ENCODE measurements at regions not wholly inside any gene's neighbourhood (a gene's known extent, or its start where the extent isn't known, plus 50 kb on each side); places are given as distances from the start of the nearest gene placed in this dataset.

DNA sequence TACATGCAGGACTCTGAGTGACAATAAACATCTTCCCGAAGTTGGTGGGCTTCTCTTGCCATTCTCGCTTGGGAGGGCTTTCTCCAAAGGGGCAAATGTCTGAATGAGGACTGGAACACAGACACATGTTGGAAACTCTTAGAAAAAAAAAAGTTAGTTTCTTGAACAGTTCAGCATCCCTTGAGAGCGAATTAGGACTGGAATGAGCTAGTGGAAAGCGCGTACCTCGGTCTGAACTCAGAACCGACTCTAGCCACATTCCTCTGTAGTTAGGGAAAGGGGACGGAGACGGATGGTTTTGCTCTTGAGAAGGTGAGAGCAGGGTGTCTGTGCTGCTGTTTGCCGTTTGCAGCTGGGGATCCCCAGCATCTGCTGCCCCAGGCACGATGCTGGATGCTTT, 517.3 kb downstream of the TBC1D22A start:
- no peaks in the 10 kb centered on the region for H3K4me1 ChIP-seq
- no peak overlapping the region for H3K4me3 ChIP-seq
- no peak for DNase-seq
- no peak overlapping the region for H3K27ac ChIP-seq
- TF ChIP-seq POLR2A (IDR thresholded peaks at IDR 0.05) (no peak), EP300 (IDR thresholded peaks at IDR 0.05) (no peak), POLR2AphosphoS5 (IDR thresholded peaks at IDR 0.05) (no peak), CTCF (IDR thresholded peaks at IDR 0.05) (no peak)
- no peaks in the 10 kb centered on the region for H3K36me3 ChIP-seq
- H3K27me3 ChIP-seq, result peaks cover 0 to 83% (median 6%) of the 10 kb centered on the region in 3 donors
- 48 to 60% (median 58%) methylated on average over 11 of the region's 11 CpGs for WGBS, 5 donors
- H3K9me3 ChIP-seq, result no peaks in the 10 kb centered on the region
- intact Hi-C loops (cut with DNase I; ENCODE audit: low total_unique reads), result no loop called here

DNA sequence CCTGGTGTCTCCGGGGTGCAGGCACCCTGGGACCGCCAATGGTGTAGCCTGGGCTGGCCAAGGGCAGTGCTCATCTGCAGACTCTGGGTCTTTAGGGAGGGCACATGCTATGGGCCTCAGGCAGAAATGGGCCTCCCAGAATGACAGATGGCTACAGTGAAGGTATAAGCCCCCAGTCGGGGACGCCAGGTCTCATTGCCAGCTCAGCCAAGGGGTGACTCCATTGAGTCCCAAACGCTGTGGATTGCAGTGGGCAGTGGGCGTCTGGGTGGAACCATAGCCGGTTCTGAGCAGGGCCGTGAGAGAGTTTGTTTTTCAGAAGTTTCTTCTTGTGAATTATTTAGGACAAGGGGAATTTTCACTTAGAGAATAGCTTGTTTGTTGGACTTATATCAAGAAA, 516.9 kb downstream of the TBC1D22A start:
- H3K9me3 ChIP-seq, result no peaks in the 10 kb centered on the region
- no peaks in the 10 kb centered on the region for H3K4me1 ChIP-seq
- H3K36me3 ChIP-seq, result no peaks in the 10 kb centered on the region
- no peak overlapping the region for H3K27ac ChIP-seq
- no peak overlapping the region for H3K4me3 ChIP-seq
- 77 to 86% (median 81%) methylated on average over 6 to 8 of the region's 8 CpGs for whole genome bisulfite sequencing, 5 donors
- no peak for DNase-seq
- peaks cover 0 to 78% (median 6%) of the 10 kb centered on the region in 3 donors for H3K27me3 ChIP-seq
- no peak for TF ChIP-seq POLR2AphosphoS5 (IDR thresholded peaks at IDR 0.05)
- no peak for TF ChIP-seq POLR2A (IDR thresholded peaks at IDR 0.05)
- TF ChIP-seq EP300 (IDR thresholded peaks at IDR 0.05), result no peak
- no peak for TF ChIP-seq CTCF (IDR thresholded peaks at IDR 0.05)
- intact Hi-C loops (cut with DNase I; ENCODE audit: low total_unique reads), result no loop called here

DNA sequence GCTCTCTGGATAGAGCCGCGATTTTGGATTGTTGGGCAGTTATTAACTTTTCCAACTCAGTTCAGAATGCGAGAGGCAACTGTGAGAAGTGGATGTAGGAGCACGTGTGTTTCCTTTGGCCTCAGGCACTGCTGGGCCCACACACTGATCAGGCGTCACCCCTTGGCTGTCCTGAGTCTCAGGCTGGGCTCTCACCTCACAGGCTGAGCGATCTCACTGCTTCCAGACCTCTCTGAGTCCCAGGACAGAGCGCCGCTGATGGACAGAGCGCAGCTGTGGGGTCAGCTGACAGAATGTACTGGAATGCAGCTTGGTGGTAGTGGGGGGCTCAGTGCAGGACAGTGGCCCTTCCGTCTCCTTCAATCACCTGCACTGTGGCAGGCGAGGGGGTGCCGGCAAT, 516.2 kb downstream of the TBC1D22A start:
- Histone ChIP-seq H3K27me3 (peaks cover 0 to 72% (median 6%) of the 10 kb centered on the region in 3 donors), H3K27ac (no peak overlapping the region), H3K9me3 (no peaks in the 10 kb centered on the region), H3K4me3 (no peak overlapping the region), H3K4me1 (no peaks in the 10 kb centered on the region), H3K36me3 (no peaks in the 10 kb centered on the region)
- TF ChIP-seq POLR2AphosphoS5 (IDR thresholded peaks at IDR 0.05) (no peak), POLR2A (IDR thresholded peaks at IDR 0.05) (no peak), EP300 (IDR thresholded peaks at IDR 0.05) (no peak)
- 83 to 94% (median 86%) methylated on average over 9 to 12 of the region's 12 CpGs for WGBS, 5 donors
- no peak for DNase-seq
- intact Hi-C loops (cut with DNase I; ENCODE audit: low total_unique reads), result no loop called here

DNA sequence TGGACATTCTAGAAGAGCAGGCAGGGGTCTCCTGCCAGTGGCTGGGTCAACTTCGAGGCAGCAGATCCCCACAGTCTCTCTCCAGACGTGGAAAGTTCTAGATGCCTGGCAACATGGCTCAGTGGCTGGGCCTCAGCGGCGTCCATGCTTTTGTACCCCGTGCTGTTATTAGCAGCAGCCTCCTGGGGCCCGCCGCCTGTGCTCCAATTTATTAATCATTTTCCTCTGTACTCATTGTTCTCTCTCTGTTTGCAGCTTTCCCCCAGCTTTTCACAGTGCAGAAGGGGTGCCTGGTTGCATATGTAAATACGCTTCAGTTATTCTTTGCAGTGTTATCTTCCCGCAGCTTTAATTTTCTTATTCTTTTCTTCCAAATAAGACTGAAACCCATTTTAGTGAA, 515.1 kb downstream of the TBC1D22A start:
- no peak for DNase-seq
- Histone ChIP-seq H3K4me3 (no peak overlapping the region), H3K27me3 (peaks cover 0 to 64% (median 6%) of the 10 kb centered on the region in 3 donors), H3K4me1 (no peaks in the 10 kb centered on the region), H3K27ac (no peak overlapping the region), H3K9me3 (no peaks in the 10 kb centered on the region), H3K36me3 (no peaks in the 10 kb centered on the region)
- WGBS, 5 donors, result 70 to 73% (median 70%) methylated on average over 9 of the region's 9 CpGs
- intact Hi-C loops (cut with DNase I; ENCODE audit: low total_unique reads), result no loop called here
- TF ChIP-seq EP300 (IDR thresholded peaks at IDR 0.05), result no peak

GRCh38 chr22:47276991-47277390, 514.5 kb downstream of the TBC1D22A start:
- H3K9me3 ChIP-seq, result no peaks in the 10 kb centered on the region
- no peaks in the 10 kb centered on the region for H3K4me1 ChIP-seq
- no peak overlapping the region for H3K4me3 ChIP-seq
- no peak overlapping the region for H3K27ac ChIP-seq
- intact Hi-C loops (cut with DNase I; ENCODE audit: low total_unique reads), result no loop called here
- no peak for DNase-seq
- no peaks in the 10 kb centered on the region for H3K36me3 ChIP-seq
- H3K27me3 ChIP-seq, result peaks cover 0 to 58% (median 6%) of the 10 kb centered on the region in 3 donors
- 80 to 93% (median 90%) methylated on average over 9 to 13 of the region's 13 CpGs for WGBS, 5 donors
- no peak for TF ChIP-seq POLR2AphosphoS5 (IDR thresholded peaks at IDR 0.05)
- TF ChIP-seq POLR2A (IDR thresholded peaks at IDR 0.05), result no peak
- TF ChIP-seq CTCF (IDR thresholded peaks at IDR 0.05), result no peak
- no peak for TF ChIP-seq EP300 (IDR thresholded peaks at IDR 0.05)
